ENCODE measurements at regions not wholly inside any gene's neighbourhood (a gene's known extent, or its start where the extent isn't known, plus 50 kb on each side); places are given as distances from the start of the nearest gene placed in this dataset.

DNA sequence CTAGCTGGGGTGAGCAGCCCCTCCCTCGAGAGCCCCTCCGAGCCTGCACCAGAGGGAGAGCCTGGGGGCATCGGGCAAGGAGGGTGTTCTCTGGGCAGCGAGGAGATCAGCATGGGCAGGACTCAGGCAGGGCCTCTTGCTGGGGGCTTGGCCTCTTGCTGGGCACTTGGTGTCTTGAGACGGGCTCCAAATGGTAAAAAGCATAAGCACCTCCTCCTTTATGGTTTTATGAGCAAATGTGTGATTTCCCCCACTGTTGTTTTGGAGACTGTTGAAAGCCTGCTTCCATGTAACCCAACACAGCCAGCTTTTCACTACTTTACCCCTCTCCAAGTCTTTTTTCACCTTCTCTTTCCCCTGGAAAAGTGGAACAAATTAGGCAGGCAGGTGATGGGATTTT is 239.3 kb downstream of the TLE3 start:
- TF ChIP-seq GTF2I (CRISPR knock-in tag; conservative IDR thresholded peaks at IDR 0.05) (no peak), SOX15 (CRISPR knock-in tag; IDR thresholded peaks at IDR 0.05) (no peak), CREM (CRISPR knock-in tag; IDR thresholded peaks at IDR 0.05) (no peak), ETV6 (CRISPR knock-in tag; IDR thresholded peaks at IDR 0.05) (no peak)
- no peak for DNase-seq (ENCODE audit: low spot score)
- ATAC-seq, result no peak
- H3K36me3 Mint-ChIP-seq, result no peaks in the 10 kb centered on the region
- H3K4me1 Mint-ChIP-seq, result peaks cover 23% of the 10 kb centered on the region
- no peak overlapping the region for H3K27ac Mint-ChIP-seq
- no peaks in the 10 kb centered on the region for H3K9me3 Mint-ChIP-seq
- no peak overlapping the region for H3K4me3 Mint-ChIP-seq
- CTCF ChIA-PET, result no interaction called here
- POLR2A ChIA-PET, result no interaction called here
- H3K27me3 Mint-ChIP-seq (ENCODE audit: low read depth), result no peaks in the 10 kb centered on the region

DNA sequence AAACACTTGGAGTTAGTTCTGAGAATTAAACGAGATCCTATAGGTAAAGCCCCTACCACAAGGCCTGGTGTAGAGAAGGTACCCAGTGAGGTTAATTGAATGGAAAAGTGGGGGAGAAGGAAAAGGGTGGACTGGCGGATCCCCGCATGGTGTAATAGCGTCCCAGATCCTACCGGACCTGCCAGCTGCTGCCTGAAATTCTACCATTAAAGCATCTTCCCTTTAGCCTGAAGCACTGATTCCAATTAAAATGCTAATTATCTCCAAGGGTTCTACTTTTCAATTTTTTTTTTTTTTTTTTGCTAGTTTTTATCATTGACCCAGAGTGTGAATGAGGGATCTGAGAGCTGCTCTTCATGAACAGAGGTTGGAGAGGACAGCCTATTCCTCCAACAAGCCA is 237.9 kb downstream of the TLE3 start:
- TF ChIP-seq, protein P1, sequence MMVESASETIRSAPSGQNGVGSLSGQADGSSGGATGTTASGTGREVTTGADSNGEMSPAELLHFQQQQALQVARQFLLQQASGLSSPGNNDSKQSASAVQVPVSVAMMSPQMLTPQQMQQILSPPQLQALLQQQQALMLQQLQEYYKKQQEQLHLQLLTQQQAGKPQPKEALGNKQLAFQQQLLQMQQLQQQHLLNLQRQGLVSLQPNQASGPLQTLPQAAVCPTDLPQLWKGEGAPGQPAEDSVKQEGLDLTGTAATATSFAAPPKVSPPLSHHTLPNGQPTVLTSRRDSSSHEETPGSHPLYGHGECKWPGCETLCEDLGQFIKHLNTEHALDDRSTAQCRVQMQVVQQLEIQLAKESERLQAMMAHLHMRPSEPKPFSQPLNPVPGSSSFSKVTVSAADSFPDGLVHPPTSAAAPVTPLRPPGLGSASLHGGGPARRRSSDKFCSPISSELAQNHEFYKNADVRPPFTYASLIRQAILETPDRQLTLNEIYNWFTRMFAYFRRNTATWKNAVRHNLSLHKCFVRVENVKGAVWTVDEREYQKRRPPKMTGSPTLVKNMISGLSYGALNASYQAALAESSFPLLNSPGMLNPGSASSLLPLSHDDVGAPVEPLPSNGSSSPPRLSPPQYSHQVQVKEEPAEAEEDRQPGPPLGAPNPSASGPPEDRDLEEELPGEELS (CRISPR knock-in tag; IDR thresholded peaks at IDR 0.05), result no peak
- TF ChIP-seq, protein P2, sequence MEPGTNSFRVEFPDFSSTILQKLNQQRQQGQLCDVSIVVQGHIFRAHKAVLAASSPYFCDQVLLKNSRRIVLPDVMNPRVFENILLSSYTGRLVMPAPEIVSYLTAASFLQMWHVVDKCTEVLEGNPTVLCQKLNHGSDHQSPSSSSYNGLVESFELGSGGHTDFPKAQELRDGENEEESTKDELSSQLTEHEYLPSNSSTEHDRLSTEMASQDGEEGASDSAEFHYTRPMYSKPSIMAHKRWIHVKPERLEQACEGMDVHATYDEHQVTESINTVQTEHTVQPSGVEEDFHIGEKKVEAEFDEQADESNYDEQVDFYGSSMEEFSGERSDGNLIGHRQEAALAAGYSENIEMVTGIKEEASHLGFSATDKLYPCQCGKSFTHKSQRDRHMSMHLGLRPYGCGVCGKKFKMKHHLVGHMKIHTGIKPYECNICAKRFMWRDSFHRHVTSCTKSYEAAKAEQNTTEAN (CRISPR knock-in tag; IDR thresholded peaks at IDR 0.05), result no peak
- TF ChIP-seq, protein P3, sequence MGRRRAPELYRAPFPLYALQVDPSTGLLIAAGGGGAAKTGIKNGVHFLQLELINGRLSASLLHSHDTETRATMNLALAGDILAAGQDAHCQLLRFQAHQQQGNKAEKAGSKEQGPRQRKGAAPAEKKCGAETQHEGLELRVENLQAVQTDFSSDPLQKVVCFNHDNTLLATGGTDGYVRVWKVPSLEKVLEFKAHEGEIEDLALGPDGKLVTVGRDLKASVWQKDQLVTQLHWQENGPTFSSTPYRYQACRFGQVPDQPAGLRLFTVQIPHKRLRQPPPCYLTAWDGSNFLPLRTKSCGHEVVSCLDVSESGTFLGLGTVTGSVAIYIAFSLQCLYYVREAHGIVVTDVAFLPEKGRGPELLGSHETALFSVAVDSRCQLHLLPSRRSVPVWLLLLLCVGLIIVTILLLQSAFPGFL (CRISPR knock-in tag; IDR thresholded peaks at IDR 0.05; ENCODE audit: borderline replicate concordance), result no peak
- TF ChIP-seq RORB (CRISPR knock-in tag; IDR thresholded peaks at IDR 0.05), result no peak
- TF ChIP-seq, protein P4, sequence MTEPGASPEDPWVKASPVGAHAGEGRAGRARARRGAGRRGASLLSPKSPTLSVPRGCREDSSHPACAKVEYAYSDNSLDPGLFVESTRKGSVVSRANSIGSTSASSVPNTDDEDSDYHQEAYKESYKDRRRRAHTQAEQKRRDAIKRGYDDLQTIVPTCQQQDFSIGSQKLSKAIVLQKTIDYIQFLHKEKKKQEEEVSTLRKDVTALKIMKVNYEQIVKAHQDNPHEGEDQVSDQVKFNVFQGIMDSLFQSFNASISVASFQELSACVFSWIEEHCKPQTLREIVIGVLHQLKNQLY (CRISPR knock-in tag; IDR thresholded peaks at IDR 0.05), result no peak
- TF ChIP-seq, protein P5, sequence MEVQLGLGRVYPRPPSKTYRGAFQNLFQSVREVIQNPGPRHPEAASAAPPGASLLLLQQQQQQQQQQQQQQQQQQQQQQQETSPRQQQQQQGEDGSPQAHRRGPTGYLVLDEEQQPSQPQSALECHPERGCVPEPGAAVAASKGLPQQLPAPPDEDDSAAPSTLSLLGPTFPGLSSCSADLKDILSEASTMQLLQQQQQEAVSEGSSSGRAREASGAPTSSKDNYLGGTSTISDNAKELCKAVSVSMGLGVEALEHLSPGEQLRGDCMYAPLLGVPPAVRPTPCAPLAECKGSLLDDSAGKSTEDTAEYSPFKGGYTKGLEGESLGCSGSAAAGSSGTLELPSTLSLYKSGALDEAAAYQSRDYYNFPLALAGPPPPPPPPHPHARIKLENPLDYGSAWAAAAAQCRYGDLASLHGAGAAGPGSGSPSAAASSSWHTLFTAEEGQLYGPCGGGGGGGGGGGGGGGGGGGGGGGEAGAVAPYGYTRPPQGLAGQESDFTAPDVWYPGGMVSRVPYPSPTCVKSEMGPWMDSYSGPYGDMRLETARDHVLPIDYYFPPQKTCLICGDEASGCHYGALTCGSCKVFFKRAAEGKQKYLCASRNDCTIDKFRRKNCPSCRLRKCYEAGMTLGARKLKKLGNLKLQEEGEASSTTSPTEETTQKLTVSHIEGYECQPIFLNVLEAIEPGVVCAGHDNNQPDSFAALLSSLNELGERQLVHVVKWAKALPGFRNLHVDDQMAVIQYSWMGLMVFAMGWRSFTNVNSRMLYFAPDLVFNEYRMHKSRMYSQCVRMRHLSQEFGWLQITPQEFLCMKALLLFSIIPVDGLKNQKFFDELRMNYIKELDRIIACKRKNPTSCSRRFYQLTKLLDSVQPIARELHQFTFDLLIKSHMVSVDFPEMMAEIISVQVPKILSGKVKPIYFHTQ (CRISPR knock-in tag; IDR thresholded peaks at IDR 0.05), result no peak
- TF ChIP-seq, protein P6, sequence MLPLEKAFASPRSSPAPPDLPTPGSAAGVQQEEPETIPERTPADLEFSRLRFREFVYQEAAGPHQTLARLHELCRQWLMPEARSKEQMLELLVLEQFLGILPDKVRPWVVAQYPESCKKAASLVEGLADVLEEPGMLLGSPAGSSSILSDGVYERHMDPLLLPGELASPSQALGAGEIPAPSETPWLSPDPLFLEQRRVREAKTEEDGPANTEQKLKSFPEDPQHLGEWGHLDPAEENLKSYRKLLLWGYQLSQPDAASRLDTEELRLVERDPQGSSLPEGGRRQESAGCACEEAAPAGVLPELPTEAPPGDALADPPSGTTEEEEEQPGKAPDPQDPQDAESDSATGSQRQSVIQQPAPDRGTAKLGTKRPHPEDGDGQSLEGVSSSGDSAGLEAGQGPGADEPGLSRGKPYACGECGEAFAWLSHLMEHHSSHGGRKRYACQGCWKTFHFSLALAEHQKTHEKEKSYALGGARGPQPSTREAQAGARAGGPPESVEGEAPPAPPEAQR (CRISPR knock-in tag; IDR thresholded peaks at IDR 0.05), result no peak
- H3K4me1 Mint-ChIP-seq, result peaks cover 17% of the 10 kb centered on the region
- ATAC-seq (no peak), DNase-seq (ENCODE audit: low spot score) (no peak)
- no peaks in the 10 kb centered on the region for H3K36me3 Mint-ChIP-seq
- peaks cover 10% of the 10 kb centered on the region for H3K9me3 Mint-ChIP-seq
- H3K4me3 Mint-ChIP-seq, result no peak overlapping the region
- no peaks in the 10 kb centered on the region for H3K27me3 Mint-ChIP-seq (ENCODE audit: low read depth)
- CTCF ChIA-PET, result no interaction called here
- no peak overlapping the region for H3K27ac Mint-ChIP-seq
- POLR2A ChIA-PET, result interaction anchor here (0.6 to 0.7 kb wide), 3 partner anchors 66 to 500 kb away, joined by 3 to 7 read pairs (median 3); no protein-coding TSS in a partner anchor

DNA sequence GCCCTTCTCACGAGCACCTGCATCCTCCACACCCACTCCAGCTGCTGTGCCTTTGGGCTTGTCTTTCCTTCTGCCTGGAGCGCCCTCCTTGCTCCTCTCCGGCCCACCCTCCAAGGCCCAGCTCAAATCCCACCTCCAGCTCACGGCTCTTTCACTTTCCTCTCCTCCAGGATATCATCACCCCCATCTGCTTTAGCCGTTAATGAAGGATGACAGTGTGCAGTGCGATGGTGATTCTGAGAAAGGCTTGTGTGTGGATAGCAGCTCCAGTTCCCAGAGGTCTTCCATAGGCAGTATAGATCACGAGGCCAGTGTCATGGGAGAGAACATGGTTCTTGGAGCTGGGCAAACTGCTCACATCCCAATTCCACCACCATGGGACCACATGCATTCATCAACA is 237.4 kb downstream of the TLE3 start:
- ChIA-PET POLR2A (interaction anchor here (0.6 to 0.7 kb wide), 2 partner anchors 65 to 499 kb away, joined by 3 to 7 read pairs; no protein-coding TSS in a partner anchor), CTCF (no interaction called here)
- H3K36me3 Mint-ChIP-seq, result no peaks in the 10 kb centered on the region
- H3K4me3 Mint-ChIP-seq, result no peak overlapping the region
- ATAC-seq (no peak), DNase-seq (ENCODE audit: low spot score) (no peak)
- peaks cover 12% of the 10 kb centered on the region for H3K4me1 Mint-ChIP-seq
- peaks cover 13% of the 10 kb centered on the region for H3K9me3 Mint-ChIP-seq
- no peaks in the 10 kb centered on the region for H3K27me3 Mint-ChIP-seq (ENCODE audit: low read depth)
- no peak overlapping the region for H3K27ac Mint-ChIP-seq
- TF ChIP-seq, protein P7, sequence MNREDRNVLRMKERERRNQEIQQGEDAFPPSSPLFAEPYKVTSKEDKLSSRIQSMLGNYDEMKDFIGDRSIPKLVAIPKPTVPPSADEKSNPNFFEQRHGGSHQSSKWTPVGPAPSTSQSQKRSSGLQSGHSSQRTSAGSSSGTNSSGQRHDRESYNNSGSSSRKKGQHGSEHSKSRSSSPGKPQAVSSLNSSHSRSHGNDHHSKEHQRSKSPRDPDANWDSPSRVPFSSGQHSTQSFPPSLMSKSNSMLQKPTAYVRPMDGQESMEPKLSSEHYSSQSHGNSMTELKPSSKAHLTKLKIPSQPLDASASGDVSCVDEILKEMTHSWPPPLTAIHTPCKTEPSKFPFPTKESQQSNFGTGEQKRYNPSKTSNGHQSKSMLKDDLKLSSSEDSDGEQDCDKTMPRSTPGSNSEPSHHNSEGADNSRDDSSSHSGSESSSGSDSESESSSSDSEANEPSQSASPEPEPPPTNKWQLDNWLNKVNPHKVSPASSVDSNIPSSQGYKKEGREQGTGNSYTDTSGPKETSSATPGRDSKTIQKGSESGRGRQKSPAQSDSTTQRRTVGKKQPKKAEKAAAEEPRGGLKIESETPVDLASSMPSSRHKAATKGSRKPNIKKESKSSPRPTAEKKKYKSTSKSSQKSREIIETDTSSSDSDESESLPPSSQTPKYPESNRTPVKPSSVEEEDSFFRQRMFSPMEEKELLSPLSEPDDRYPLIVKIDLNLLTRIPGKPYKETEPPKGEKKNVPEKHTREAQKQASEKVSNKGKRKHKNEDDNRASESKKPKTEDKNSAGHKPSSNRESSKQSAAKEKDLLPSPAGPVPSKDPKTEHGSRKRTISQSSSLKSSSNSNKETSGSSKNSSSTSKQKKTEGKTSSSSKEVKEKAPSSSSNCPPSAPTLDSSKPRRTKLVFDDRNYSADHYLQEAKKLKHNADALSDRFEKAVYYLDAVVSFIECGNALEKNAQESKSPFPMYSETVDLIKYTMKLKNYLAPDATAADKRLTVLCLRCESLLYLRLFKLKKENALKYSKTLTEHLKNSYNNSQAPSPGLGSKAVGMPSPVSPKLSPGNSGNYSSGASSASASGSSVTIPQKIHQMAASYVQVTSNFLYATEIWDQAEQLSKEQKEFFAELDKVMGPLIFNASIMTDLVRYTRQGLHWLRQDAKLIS (CRISPR knock-in tag; IDR thresholded peaks at IDR 0.05; ENCODE audit: borderline replicate concordance), result no peak
- TF ChIP-seq, protein P8, sequence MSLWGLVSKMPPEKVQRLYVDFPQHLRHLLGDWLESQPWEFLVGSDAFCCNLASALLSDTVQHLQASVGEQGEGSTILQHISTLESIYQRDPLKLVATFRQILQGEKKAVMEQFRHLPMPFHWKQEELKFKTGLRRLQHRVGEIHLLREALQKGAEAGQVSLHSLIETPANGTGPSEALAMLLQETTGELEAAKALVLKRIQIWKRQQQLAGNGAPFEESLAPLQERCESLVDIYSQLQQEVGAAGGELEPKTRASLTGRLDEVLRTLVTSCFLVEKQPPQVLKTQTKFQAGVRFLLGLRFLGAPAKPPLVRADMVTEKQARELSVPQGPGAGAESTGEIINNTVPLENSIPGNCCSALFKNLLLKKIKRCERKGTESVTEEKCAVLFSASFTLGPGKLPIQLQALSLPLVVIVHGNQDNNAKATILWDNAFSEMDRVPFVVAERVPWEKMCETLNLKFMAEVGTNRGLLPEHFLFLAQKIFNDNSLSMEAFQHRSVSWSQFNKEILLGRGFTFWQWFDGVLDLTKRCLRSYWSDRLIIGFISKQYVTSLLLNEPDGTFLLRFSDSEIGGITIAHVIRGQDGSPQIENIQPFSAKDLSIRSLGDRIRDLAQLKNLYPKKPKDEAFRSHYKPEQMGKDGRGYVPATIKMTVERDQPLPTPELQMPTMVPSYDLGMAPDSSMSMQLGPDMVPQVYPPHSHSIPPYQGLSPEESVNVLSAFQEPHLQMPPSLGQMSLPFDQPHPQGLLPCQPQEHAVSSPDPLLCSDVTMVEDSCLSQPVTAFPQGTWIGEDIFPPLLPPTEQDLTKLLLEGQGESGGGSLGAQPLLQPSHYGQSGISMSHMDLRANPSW (CRISPR knock-in tag; conservative IDR thresholded peaks at IDR 0.05; ENCODE audit: low read depth), result no peak
- TF ChIP-seq TP53 (CRISPR knock-in tag; IDR thresholded peaks at IDR 0.05) (no peak), GABPB1 (CRISPR knock-in tag; IDR thresholded peaks at IDR 0.05) (no peak), ESRRA (CRISPR knock-in tag; IDR thresholded peaks at IDR 0.05; ENCODE audit: borderline replicate concordance) (no peak)

All from WTC11 (cell line).